ENCODE measurements at regions not wholly inside any gene's neighbourhood (a gene's known extent, or its start where the extent isn't known, plus 50 kb on each side); places are given as distances from the start of the nearest gene placed in this dataset.

GRCh38 chr11:39174196-39174595 lies 2285.3 kb downstream of the LRRC4C start:
- TF ChIP-seq, protein P1, sequence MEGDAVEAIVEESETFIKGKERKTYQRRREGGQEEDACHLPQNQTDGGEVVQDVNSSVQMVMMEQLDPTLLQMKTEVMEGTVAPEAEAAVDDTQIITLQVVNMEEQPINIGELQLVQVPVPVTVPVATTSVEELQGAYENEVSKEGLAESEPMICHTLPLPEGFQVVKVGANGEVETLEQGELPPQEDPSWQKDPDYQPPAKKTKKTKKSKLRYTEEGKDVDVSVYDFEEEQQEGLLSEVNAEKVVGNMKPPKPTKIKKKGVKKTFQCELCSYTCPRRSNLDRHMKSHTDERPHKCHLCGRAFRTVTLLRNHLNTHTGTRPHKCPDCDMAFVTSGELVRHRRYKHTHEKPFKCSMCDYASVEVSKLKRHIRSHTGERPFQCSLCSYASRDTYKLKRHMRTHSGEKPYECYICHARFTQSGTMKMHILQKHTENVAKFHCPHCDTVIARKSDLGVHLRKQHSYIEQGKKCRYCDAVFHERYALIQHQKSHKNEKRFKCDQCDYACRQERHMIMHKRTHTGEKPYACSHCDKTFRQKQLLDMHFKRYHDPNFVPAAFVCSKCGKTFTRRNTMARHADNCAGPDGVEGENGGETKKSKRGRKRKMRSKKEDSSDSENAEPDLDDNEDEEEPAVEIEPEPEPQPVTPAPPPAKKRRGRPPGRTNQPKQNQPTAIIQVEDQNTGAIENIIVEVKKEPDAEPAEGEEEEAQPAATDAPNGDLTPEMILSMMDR (IDR thresholded peaks at IDR 0.05; ENCODE audit: insufficient read depth, missing control alignments), result no peak
- DNase-seq (ENCODE audit: insufficient read length, low spot score) (no peak), FAIRE-seq (no peak)

GRCh38 chr11:39165021-39165420 lies 2294.4 kb downstream of the LRRC4C start:
- TF ChIP-seq, protein P1 (IDR thresholded peaks at IDR 0.05; ENCODE audit: insufficient read depth, missing control alignments), result no peak
- FAIRE-seq (no peak), DNase-seq (ENCODE audit: insufficient read length, low spot score) (no peak)

DNA sequence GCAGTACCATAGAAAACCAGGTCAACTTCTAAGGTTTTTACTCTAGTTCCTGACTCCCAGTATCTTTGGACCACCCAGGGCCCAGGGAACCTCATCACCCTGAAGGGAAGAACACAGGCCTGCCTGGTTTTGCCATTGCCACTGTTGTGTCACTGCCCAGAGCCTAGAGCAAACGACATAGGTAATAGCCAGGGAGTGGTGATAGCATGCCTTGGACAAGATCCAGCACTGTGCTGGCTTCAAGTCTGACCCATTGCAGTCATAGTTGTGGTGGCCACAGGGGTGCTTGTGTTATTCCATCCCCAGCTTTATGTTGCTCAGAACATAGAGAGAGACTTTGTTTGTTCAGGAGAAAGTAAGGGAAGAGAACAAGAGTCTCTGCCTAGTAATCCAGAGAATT lies 2310.2 kb downstream of the LRRC4C start:
- TF ChIP-seq, protein P1 (IDR thresholded peaks at IDR 0.05; ENCODE audit: insufficient read depth, missing control alignments), result no peak
- FAIRE-seq (no peak), DNase-seq (ENCODE audit: insufficient read length, low spot score) (no peak)

DNA sequence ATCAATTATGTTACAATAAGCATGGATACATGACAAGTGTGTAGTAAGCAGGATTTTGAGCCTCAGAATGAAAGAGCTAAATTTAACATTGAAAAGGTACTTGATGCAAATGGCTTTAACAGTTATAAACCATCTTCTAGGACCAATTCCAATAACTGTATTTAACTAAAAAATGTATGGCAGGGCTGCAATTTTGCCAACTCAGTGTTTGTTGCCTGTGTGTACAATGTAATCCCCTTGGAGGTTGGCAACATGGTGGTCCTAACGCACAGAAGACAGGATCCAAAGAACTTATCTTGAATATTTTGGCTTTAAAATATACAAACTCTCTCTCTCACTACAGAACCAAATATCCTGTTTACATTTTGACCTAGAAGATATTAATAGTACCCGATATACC lies 2314.1 kb downstream of the LRRC4C start:
- FAIRE-seq (no peak), DNase-seq (ENCODE audit: insufficient read length, low spot score) (no peak)
- TF ChIP-seq, protein P1 (IDR thresholded peaks at IDR 0.05; ENCODE audit: insufficient read depth, missing control alignments), result no peak

DNA sequence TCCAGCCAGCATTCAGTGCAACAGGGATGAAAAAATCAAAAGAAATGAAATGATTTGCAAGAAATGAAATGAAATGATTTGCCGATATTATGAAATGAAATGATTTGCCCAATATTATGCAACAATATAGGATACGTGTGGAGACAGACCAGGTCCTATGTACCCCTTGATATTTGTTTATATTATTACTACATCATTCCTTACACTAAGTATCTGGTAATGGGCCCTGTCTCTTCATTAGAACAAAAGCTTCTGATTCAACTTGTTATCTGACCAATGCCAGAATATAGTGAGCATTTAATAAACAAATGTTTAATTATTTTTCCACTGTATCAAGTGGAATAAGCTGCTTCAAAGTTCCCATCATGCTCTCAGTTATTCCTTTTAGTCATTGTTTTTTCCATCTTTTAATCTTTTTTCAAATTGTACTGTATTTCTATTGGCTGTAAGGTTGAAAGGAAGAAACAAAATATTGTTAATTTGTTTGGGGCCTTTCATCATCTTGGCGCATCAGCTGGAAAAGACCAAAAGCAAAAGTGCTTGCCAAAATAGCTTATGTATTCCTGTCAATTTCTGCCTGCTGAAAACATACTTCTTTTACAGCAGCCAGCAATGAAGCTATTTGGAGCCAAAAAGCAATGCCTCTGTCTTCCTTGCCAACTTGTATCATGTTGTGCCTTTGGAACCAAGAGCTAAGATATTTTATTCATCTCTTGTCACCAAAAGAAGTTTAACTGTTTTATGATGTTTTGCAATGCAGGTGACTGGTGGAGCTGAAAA lies 2314.9 kb downstream of the LRRC4C start:
- DNase-seq (ENCODE audit: insufficient read length, low spot score) (no peak), FAIRE-seq (no peak)
- TF ChIP-seq, protein P1 (IDR thresholded peaks at IDR 0.05; ENCODE audit: insufficient read depth, missing control alignments), result no peak

GRCh38 chr11:39139581-39139980 lies 2319.9 kb downstream of the LRRC4C start:
- TF ChIP-seq, protein P1 (IDR thresholded peaks at IDR 0.05; ENCODE audit: insufficient read depth, missing control alignments), result no peak
- FAIRE-seq, result no peak
- DNase-seq (ENCODE audit: insufficient read length, low spot score), result no peak

- no peak for FAIRE-seq
- no peak for DNase-seq (ENCODE audit: insufficient read length, low spot score)
- TF ChIP-seq, protein P1 (IDR thresholded peaks at IDR 0.05; ENCODE audit: insufficient read depth, missing control alignments), result no peak
Observed at GRCh38 chr11:39120890-39121289, 2338.6 kb downstream of the LRRC4C start.
